ENCODE measurements at regions not wholly inside any gene's neighbourhood (a gene's known extent, or its start where the extent isn't known, plus 50 kb on each side); places are given as distances from the start of the nearest gene placed in this dataset.

- no peak for TF ChIP-seq CTCF (IDR thresholded peaks at IDR 0.05; ENCODE audit: low read length)
- no peak for TF ChIP-seq EZH2 (IDR thresholded peaks at IDR 0.05; ENCODE audit: borderline replicate concordance, low read length)
- no peaks in the 10 kb centered on the region for H4K20me1 ChIP-seq (ENCODE audit: insufficient read depth, low read length)
- H3K9ac ChIP-seq (ENCODE audit: low read length), result no peak overlapping the region
- H3K27me3 ChIP-seq (ENCODE audit: insufficient read depth, low read length), result no peaks in the 10 kb centered on the region
- no peak overlapping the region for H3K4me2 ChIP-seq (ENCODE audit: low read length)
- H3K27ac ChIP-seq (ENCODE audit: low read depth, low read length, poor library complexity, severe bottlenecking), result no peak overlapping the region
- H3K9me3 ChIP-seq (ENCODE audit: low read length), result no peaks in the 10 kb centered on the region
- no peak overlapping the region for H2AFZ ChIP-seq (ENCODE audit: low read length)
- no peaks in the 10 kb centered on the region for H3K79me2 ChIP-seq (ENCODE audit: insufficient read depth, low read length)
- no peaks in the 10 kb centered on the region for H3K9me2 ChIP-seq (ENCODE audit: low read depth, low read length)
- no peaks in the 10 kb centered on the region for H3K36me3 ChIP-seq (ENCODE audit: insufficient read depth, low read length)
- no peaks in the 10 kb centered on the region for H3K4me1 ChIP-seq (ENCODE audit: insufficient read depth, low read length, severe bottlenecking)
- no peaks in the 10 kb centered on the region for H3F3A ChIP-seq (ENCODE audit: insufficient read depth, low read length)
- H3K4me3 ChIP-seq (ENCODE audit: low read depth, low read length, poor library complexity, severe bottlenecking), result no peak overlapping the region
Observed at GRCh38 chr5:66277981-66278380, 133.9 kb downstream of the SREK1 start.

- Histone ChIP-seq H3K79me2 (ENCODE audit: insufficient read depth, low read length) (no peaks in the 10 kb centered on the region), H3K9me3 (ENCODE audit: low read length) (no peaks in the 10 kb centered on the region), H4K20me1 (ENCODE audit: insufficient read depth, low read length) (no peaks in the 10 kb centered on the region), H3K27ac (ENCODE audit: low read depth, low read length, poor library complexity, severe bottlenecking) (no peak overlapping the region), H3F3A (ENCODE audit: insufficient read depth, low read length) (no peaks in the 10 kb centered on the region), H3K36me3 (ENCODE audit: insufficient read depth, low read length) (no peaks in the 10 kb centered on the region), H3K9me2 (ENCODE audit: low read depth, low read length) (no peaks in the 10 kb centered on the region), H3K27me3 (ENCODE audit: insufficient read depth, low read length) (no peaks in the 10 kb centered on the region), H3K9ac (ENCODE audit: low read length) (no peak overlapping the region), H3K4me1 (ENCODE audit: insufficient read depth, low read length, severe bottlenecking) (no peaks in the 10 kb centered on the region), H3K4me2 (ENCODE audit: low read length) (no peak overlapping the region), H3K4me3 (ENCODE audit: low read depth, low read length, poor library complexity, severe bottlenecking) (no peak overlapping the region), H2AFZ (ENCODE audit: low read length) (no peak overlapping the region)
- TF ChIP-seq EZH2 (IDR thresholded peaks at IDR 0.05; ENCODE audit: borderline replicate concordance, low read length) (no peak), CTCF (IDR thresholded peaks at IDR 0.05; ENCODE audit: low read length) (no peak)
Observed at GRCh38 chr5:66281294-66281693, 137.2 kb downstream of the SREK1 start.

GRCh38 chr5:66284588-66285342 is 140.7 kb downstream of the SREK1 start:
- Histone ChIP-seq H3K36me3 (ENCODE audit: insufficient read depth, low read length) (no peaks in the 10 kb centered on the region), H3K4me3 (ENCODE audit: low read depth, low read length, poor library complexity, severe bottlenecking) (no peak overlapping the region), H3K9ac (ENCODE audit: low read length) (no peak overlapping the region), H4K20me1 (ENCODE audit: insufficient read depth, low read length) (no peaks in the 10 kb centered on the region), H2AFZ (ENCODE audit: low read length) (no peak overlapping the region), H3K27me3 (ENCODE audit: insufficient read depth, low read length) (no peaks in the 10 kb centered on the region), H3K4me1 (ENCODE audit: insufficient read depth, low read length, severe bottlenecking) (no peaks in the 10 kb centered on the region), H3K27ac (ENCODE audit: low read depth, low read length, poor library complexity, severe bottlenecking) (no peak overlapping the region), H3K9me2 (ENCODE audit: low read depth, low read length) (no peaks in the 10 kb centered on the region), H3K79me2 (ENCODE audit: insufficient read depth, low read length) (no peaks in the 10 kb centered on the region), H3K4me2 (ENCODE audit: low read length) (no peak overlapping the region), H3F3A (ENCODE audit: insufficient read depth, low read length) (no peaks in the 10 kb centered on the region), H3K9me3 (ENCODE audit: low read length) (no peaks in the 10 kb centered on the region)
- TF ChIP-seq EZH2 (IDR thresholded peaks at IDR 0.05; ENCODE audit: borderline replicate concordance, low read length), result no peak
- no peak for TF ChIP-seq CTCF (IDR thresholded peaks at IDR 0.05; ENCODE audit: low read length)
